Uterus (tissue), 3 donors: ENCODE measurements at regions not wholly inside any gene's neighbourhood (a gene's known extent, or its start where the extent isn't known, plus 50 kb on each side); places are given as distances from the start of the nearest gene placed in this dataset.
"Not testable (repeated sequence)": the region's sequence is repeated elsewhere in the genome, so short reads cannot be mapped to it uniquely, and the experiment has no call there.

Source experiments
- DNase-seq, 2 donors: peaks; one replicate each; pipeline ENCODE4 v3.0.0-alpha.2; 2019 to 2020
- H3K27ac ChIP-seq, 2 donors: fragments of 200-600 bp; sonication (generic); 1 replicate in 1 of 2; 2 replicates in 1 of 2; pipeline ENCODE4 v1.5.1; 2016 to 2018
- H3K27me3 ChIP-seq, 2 donors: fragments of 200-600 bp; sonication (generic); one replicate each; pipeline ENCODE4 v1.5.1; 2018 to 2019; ENCODE audit warnings: control low read depth in 1 of 2
- H3K36me3 ChIP-seq, 2 donors: fragments of 200-600 bp; sonication (generic); one replicate each; pipeline ENCODE4 v1.5.1; 2019; ENCODE audit warnings: control low read depth in 1 of 2
- H3K4me1 ChIP-seq, 2 donors: fragments of 200-600 bp; sonication (generic); one replicate each; pipeline ENCODE4 v1.5.1; 2018 to 2019; ENCODE audit warnings: control low read depth in 1 of 2
- H3K4me3 ChIP-seq, 2 donors: fragments of 200-600 bp; sonication (generic); 1 replicate in 1 of 2; 2 replicates in 1 of 2; pipeline ENCODE4 v1.5.1; 2018 to 2019; ENCODE audit warnings: mild to moderate bottlenecking in 1 of 2
- H3K9me3 ChIP-seq, 2 donors: fragments of 200-600 bp; sonication (generic); one replicate each; pipeline ENCODE4 v1.5.1; 2019; ENCODE audit warnings: control low read depth in 1 of 2
- CTCF ChIP-seq, 4 experiments: fragments of 200-600 bp in 2 of 4; fragments of 450-650 bp in 2 of 4; sonication (generic) in 2 of 4; IDR thresholded peaks; one replicate each; pipeline ENCODE4 v1.5.1; 2016 to 2019; ENCODE audit warnings: antibody characterized with exemption in 4 of 4, mild to moderate bottlenecking in 2 of 4, moderate library complexity in 1 of 4
- POLR2A ChIP-seq, 2 donors: fragments of 450-650 bp; IDR thresholded peaks; one replicate each; pipeline ENCODE4 v1.6.1; 2016; ENCODE audit warnings: antibody characterized with exemption in 2 of 2, mild to moderate bottlenecking in 1 of 2, moderate library complexity in 1 of 2
- intact Hi-C: fragments of 100-400 bp; cut with DNase I; formaldehyde crosslinking; loops from one replicate; pipeline ENCODE4 v1.15.1; 2023; ENCODE audit warnings: low total_unique reads
- donor health status: DM: yes; HTN: yes; CAD: no.

GRCh38 chr9:32136700-32137339, 247.6 kb upstream of the ACO1 start:
- intact Hi-C loops = no loop called here
- no peaks in the 10 kb centered on the region for H3K9me3 ChIP-seq
- H3K27me3 ChIP-seq = no peaks in the 10 kb centered on the region
- no peak overlapping the region for H3K27ac ChIP-seq
- no peak for TF ChIP-seq POLR2A (IDR thresholded peaks at IDR 0.05)
- TF ChIP-seq CTCF (IDR thresholded peaks at IDR 0.05) = no peak
- H3K4me1 ChIP-seq = no peaks in the 10 kb centered on the region
- no peaks in the 10 kb centered on the region for H3K36me3 ChIP-seq
- DNase-seq = no peak
- no peak overlapping the region for H3K4me3 ChIP-seq

- H3K27me3 ChIP-seq = no peaks in the 10 kb centered on the region
- DNase-seq = no peak
- H3K4me1 ChIP-seq = no peaks in the 10 kb centered on the region
- no peak overlapping the region for H3K27ac ChIP-seq
- H3K9me3 ChIP-seq = no peaks in the 10 kb centered on the region
- intact Hi-C loops = no loop called here
- TF ChIP-seq CTCF (IDR thresholded peaks at IDR 0.05) (no peak), POLR2A (IDR thresholded peaks at IDR 0.05) (no peak)
- H3K4me3 ChIP-seq = no peak overlapping the region
- H3K36me3 ChIP-seq = no peaks in the 10 kb centered on the region
Observed at GRCh38 chr9:32142074-32142473, 242.4 kb upstream of the ACO1 start.

GRCh38 chr9:32148553-32148952, 235.9 kb upstream of the ACO1 start:
- DNase-seq, H3K27ac ChIP-seq, H3K9me3 ChIP-seq, H3K27me3 ChIP-seq, H3K36me3 ChIP-seq, H3K4me1 ChIP-seq, H3K4me3 ChIP-seq, intact Hi-C loops: not testable (repeated sequence)

GRCh38 chr9:32161209-32161608, 223.2 kb upstream of the ACO1 start:
- H3K36me3 ChIP-seq = no peaks in the 10 kb centered on the region
- no peak overlapping the region for H3K4me3 ChIP-seq
- no peaks in the 10 kb centered on the region for H3K4me1 ChIP-seq
- no peak for TF ChIP-seq POLR2A (IDR thresholded peaks at IDR 0.05)
- no peak for TF ChIP-seq CTCF (IDR thresholded peaks at IDR 0.05)
- no peak for DNase-seq
- H3K27me3 ChIP-seq = no peaks in the 10 kb centered on the region
- H3K9me3 ChIP-seq = no peaks in the 10 kb centered on the region
- intact Hi-C loops = no loop called here
- no peak overlapping the region for H3K27ac ChIP-seq

- intact Hi-C loops = no loop called here
- Histone ChIP-seq H3K4me1 (no peaks in the 10 kb centered on the region), H3K4me3 (no peak overlapping the region), H3K9me3 (no peaks in the 10 kb centered on the region), H3K36me3 (no peaks in the 10 kb centered on the region), H3K27me3 (no peaks in the 10 kb centered on the region), H3K27ac (no peak overlapping the region)
- TF ChIP-seq CTCF (IDR thresholded peaks at IDR 0.05) = no peak
- TF ChIP-seq POLR2A (IDR thresholded peaks at IDR 0.05) = no peak
- no peak for DNase-seq
Observed at GRCh38 chr9:32161720-32162119, 222.7 kb upstream of the ACO1 start.

GRCh38 chr9:32166316-32166715, 218.1 kb upstream of the ACO1 start:
- H3K27ac ChIP-seq, H3K9me3 ChIP-seq, H3K4me1 ChIP-seq, DNase-seq, intact Hi-C loops, H3K27me3 ChIP-seq, H3K36me3 ChIP-seq, H3K4me3 ChIP-seq: not testable (repeated sequence)
